ENCODE measurements at regions not wholly inside any gene's neighbourhood (a gene's known extent, or its start where the extent isn't known, plus 50 kb on each side); places are given as distances from the start of the nearest gene placed in this dataset.

DNA sequence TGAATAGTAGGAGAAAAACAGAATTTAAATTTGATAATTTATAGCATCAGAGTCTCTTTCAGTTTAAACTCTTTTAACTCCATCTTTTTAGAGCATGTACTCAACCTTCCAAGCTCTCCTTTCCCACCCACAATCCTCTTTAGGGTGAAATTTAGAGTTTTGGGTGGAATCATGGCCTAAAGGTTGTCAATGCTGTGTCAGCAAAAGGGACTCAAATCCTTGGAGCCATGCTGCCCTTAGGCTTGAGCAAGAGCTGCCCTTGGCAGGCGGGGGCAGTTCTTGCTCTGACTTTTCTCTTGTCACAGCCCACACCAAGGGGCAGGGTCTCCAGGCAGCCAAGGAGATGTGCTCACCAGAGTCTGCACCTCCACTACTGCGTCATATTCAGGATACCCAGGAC, 102.4 kb downstream of the MTX3 start:
- TF ChIP-seq HOMEZ (CRISPR knock-in tag; IDR thresholded peaks at IDR 0.05; ENCODE audit: low read depth) (no peak), RNF2 (conservative IDR thresholded peaks at IDR 0.05; ENCODE audit: low read depth) (no peak), SIN3A (IDR thresholded peaks at IDR 0.05; ENCODE audit: borderline replicate concordance, low read depth, low read length) (no peak), ZNF883 (CRISPR knock-in tag; IDR thresholded peaks at IDR 0.05; ENCODE audit: not compliant biosample characterization) (no peak), POLR2A (IDR thresholded peaks at IDR 0.05; ENCODE audit: insufficient read depth in 1 of 2, low read depth in 2 of 2, low read length in 2 of 2) (no peak), HNF4G (IDR thresholded peaks at IDR 0.05; ENCODE audit: borderline replicate concordance, low read depth, low read length) (no peak), HNF4G (CRISPR knock-in tag; IDR thresholded peaks at IDR 0.05; ENCODE audit: borderline replicate concordance, low read depth) (no peak)
- TF ChIP-seq, protein P1, sequence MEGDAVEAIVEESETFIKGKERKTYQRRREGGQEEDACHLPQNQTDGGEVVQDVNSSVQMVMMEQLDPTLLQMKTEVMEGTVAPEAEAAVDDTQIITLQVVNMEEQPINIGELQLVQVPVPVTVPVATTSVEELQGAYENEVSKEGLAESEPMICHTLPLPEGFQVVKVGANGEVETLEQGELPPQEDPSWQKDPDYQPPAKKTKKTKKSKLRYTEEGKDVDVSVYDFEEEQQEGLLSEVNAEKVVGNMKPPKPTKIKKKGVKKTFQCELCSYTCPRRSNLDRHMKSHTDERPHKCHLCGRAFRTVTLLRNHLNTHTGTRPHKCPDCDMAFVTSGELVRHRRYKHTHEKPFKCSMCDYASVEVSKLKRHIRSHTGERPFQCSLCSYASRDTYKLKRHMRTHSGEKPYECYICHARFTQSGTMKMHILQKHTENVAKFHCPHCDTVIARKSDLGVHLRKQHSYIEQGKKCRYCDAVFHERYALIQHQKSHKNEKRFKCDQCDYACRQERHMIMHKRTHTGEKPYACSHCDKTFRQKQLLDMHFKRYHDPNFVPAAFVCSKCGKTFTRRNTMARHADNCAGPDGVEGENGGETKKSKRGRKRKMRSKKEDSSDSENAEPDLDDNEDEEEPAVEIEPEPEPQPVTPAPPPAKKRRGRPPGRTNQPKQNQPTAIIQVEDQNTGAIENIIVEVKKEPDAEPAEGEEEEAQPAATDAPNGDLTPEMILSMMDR (CRISPR knock-in tag; IDR thresholded peaks at IDR 0.05), result no peak
- TF ChIP-seq, protein P2, sequence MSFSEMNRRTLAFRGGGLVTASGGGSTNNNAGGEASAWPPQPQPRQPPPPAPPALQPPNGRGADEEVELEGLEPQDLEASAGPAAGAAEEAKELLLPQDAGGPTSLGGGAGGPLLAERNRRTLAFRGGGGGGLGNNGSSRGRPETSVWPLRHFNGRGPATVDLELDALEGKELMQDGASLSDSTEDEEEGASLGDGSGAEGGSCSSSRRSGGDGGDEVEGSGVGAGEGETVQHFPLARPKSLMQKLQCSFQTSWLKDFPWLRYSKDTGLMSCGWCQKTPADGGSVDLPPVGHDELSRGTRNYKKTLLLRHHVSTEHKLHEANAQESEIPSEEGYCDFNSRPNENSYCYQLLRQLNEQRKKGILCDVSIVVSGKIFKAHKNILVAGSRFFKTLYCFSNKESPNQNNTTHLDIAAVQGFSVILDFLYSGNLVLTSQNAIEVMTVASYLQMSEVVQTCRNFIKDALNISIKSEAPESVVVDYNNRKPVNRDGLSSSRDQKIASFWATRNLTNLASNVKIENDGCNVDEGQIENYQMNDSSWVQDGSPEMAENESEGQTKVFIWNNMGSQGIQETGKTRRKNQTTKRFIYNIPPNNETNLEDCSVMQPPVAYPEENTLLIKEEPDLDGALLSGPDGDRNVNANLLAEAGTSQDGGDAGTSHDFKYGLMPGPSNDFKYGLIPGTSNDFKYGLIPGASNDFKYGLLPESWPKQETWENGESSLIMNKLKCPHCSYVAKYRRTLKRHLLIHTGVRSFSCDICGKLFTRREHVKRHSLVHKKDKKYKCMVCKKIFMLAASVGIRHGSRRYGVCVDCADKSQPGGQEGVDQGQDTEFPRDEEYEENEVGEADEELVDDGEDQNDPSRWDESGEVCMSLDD (CRISPR knock-in tag; IDR thresholded peaks at IDR 0.05; ENCODE audit: borderline replicate concordance), result no peak
